ENCODE measurements at regions not wholly inside any gene's neighbourhood (a gene's known extent, or its start where the extent isn't known, plus 50 kb on each side); places are given as distances from the start of the nearest gene placed in this dataset.

GRCh38 chr5:27548484-27548883 lies 510.1 kb upstream of the CDH9 start:
- H3K4me3 Mint-ChIP-seq = no peak overlapping the region
- ATAC-seq (no peak), DNase-seq (no peak)
- no peak overlapping the region for H3K27ac Mint-ChIP-seq
- no peaks in the 10 kb centered on the region for H3K27me3 Mint-ChIP-seq
- no peaks in the 10 kb centered on the region for H3K36me3 Mint-ChIP-seq (ENCODE audit: low read depth)
- H3K4me1 Mint-ChIP-seq = no peaks in the 10 kb centered on the region
- H3K9me3 ChIP-seq (ENCODE audit: control insufficient read depth, low read length, poor library complexity, severe bottlenecking) = no peaks in the 10 kb centered on the region

DNA sequence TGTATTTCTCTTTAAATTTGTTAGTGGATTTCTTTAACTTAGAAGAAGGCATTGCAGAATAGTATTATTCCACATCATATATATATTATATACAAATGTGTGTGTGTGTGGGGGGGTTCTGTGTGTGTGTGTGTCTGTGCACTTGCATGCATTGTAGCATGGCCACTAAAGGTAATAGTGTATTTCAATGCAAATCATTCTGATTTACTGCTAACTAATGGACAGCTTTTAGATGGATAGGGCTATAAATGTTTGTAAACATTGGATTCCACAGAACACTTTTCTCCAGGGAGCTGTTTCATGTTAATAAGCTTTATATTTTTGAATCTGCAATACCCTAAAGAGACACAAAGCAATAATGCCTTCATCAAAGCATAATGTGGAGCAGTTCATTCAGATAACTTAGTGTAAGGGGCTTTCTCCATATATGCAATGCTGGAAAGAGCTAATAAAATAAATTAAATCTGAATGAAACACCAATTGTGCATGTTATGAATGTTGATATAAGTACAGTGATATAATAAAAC lies 496.7 kb upstream of the CDH9 start:
- no peaks in the 10 kb centered on the region for H3K9me3 ChIP-seq (ENCODE audit: control insufficient read depth, low read length, poor library complexity, severe bottlenecking)
- H3K27ac Mint-ChIP-seq = no peak overlapping the region
- DNase-seq (no peak), ATAC-seq (no peak)
- no peaks in the 10 kb centered on the region for H3K36me3 Mint-ChIP-seq (ENCODE audit: low read depth)
- H3K4me1 Mint-ChIP-seq = no peaks in the 10 kb centered on the region
- H3K4me3 Mint-ChIP-seq = no peak overlapping the region
- no peaks in the 10 kb centered on the region for H3K27me3 Mint-ChIP-seq

GRCh38 chr5:27532305-27532704 lies 493.9 kb upstream of the CDH9 start:
- H3K27me3 Mint-ChIP-seq = no peaks in the 10 kb centered on the region
- no peak for ATAC-seq
- no peak for DNase-seq
- H3K36me3 Mint-ChIP-seq (ENCODE audit: low read depth) = no peaks in the 10 kb centered on the region
- no peaks in the 10 kb centered on the region for H3K4me1 Mint-ChIP-seq
- no peak overlapping the region for H3K4me3 Mint-ChIP-seq
- H3K27ac Mint-ChIP-seq = no peak overlapping the region
- H3K9me3 ChIP-seq (ENCODE audit: control insufficient read depth, low read length, poor library complexity, severe bottlenecking) = no peaks in the 10 kb centered on the region

GRCh38 chr5:27524515-27524914 lies 486.1 kb upstream of the CDH9 start:
- H3K9me3 ChIP-seq (ENCODE audit: control insufficient read depth, low read length, poor library complexity, severe bottlenecking) = no peaks in the 10 kb centered on the region
- Mint-ChIP-seq H3K4me3 (no peak overlapping the region), H3K27ac (no peak overlapping the region), H3K36me3 (ENCODE audit: low read depth) (no peaks in the 10 kb centered on the region), H3K4me1 (no peaks in the 10 kb centered on the region), H3K27me3 (no peaks in the 10 kb centered on the region)
- DNase-seq (no peak), ATAC-seq (no peak)

- H3K4me1 Mint-ChIP-seq = no peaks in the 10 kb centered on the region
- no peak overlapping the region for H3K27ac Mint-ChIP-seq
Observed at GRCh38 chr5:27523629-27524028, 485.2 kb upstream of the CDH9 start.

DNA sequence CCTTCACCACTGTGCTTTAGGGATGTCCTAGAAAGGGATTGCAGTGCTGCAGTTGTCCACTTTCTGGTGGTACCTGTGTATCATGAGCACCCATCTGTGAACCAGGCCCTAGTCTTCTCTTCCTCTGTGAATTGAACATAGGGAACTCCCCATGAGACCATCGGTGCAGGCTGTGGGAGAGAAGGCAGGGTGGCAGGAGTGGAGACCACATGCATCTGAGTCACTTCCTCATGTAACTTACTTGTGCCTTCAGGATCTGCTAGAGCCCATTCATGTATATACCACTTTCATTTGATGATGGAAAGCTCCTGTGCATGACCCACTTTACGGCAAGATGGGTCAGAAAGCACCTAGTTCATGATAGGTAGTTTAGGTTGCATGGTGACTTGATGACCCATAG lies 478.1 kb upstream of the CDH9 start:
- no peak overlapping the region for H3K27ac Mint-ChIP-seq
- H3K4me1 Mint-ChIP-seq = no peaks in the 10 kb centered on the region
- no peaks in the 10 kb centered on the region for H3K9me3 ChIP-seq (ENCODE audit: control insufficient read depth, low read length, poor library complexity, severe bottlenecking)
- no peaks in the 10 kb centered on the region for H3K36me3 Mint-ChIP-seq (ENCODE audit: low read depth)
- no peak overlapping the region for H3K4me3 Mint-ChIP-seq
- no peaks in the 10 kb centered on the region for H3K27me3 Mint-ChIP-seq
- DNase-seq (no peak), ATAC-seq (no peak)

More at GRCh38 chr5:27523629-27524028, 485.2 kb upstream of the CDH9 start:
- Mint-ChIP-seq H3K36me3 (ENCODE audit: low read depth) (no peaks in the 10 kb centered on the region), H3K27me3 (no peaks in the 10 kb centered on the region), H3K4me3 (no peak overlapping the region)
- ATAC-seq (no peak), DNase-seq (no peak)
- H3K9me3 ChIP-seq (ENCODE audit: control insufficient read depth, low read length, poor library complexity, severe bottlenecking) = no peaks in the 10 kb centered on the region

GRCh38 chr5:27511061-27511460 lies 472.7 kb upstream of the CDH9 start:
- no peaks in the 10 kb centered on the region for H3K9me3 ChIP-seq (ENCODE audit: control insufficient read depth, low read length, poor library complexity, severe bottlenecking)
- Mint-ChIP-seq H3K4me3 (no peak overlapping the region), H3K27me3 (no peaks in the 10 kb centered on the region), H3K27ac (no peak overlapping the region), H3K4me1 (no peaks in the 10 kb centered on the region), H3K36me3 (ENCODE audit: low read depth) (no peaks in the 10 kb centered on the region)
- ATAC-seq (no peak), DNase-seq (no peak)

- DNase-seq = no peak
- ATAC-seq = no peak
Observed at GRCh38 chr5:27503813-27504212, 465.4 kb upstream of the CDH9 start.

DNA sequence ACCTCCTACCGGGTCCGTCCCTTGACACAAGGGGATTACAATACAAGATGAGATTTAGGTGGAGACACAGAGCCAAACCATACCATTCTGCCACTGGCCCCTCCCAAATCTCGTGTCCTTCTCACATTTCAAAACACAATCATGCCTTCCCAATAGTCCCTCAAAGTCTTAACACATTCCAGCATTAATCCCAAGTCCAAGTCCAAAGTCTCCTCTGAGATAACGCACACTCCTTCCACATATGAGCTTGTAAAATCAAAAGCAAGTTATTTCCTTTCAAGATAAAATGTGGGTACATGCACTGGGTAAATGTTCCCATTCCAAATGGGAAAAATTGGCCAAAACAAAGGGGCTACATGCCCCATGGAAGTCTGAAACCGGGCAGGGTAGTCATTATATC lies 463.9 kb upstream of the CDH9 start:
- DNase-seq = no peak
- H3K27me3 Mint-ChIP-seq = no peaks in the 10 kb centered on the region
- H3K27ac Mint-ChIP-seq = no peak overlapping the region
- no peak overlapping the region for H3K4me3 Mint-ChIP-seq
- no peaks in the 10 kb centered on the region for H3K36me3 Mint-ChIP-seq (ENCODE audit: low read depth)
- H3K4me1 Mint-ChIP-seq = no peaks in the 10 kb centered on the region
- no peak for ATAC-seq
- H3K9me3 ChIP-seq (ENCODE audit: control insufficient read depth, low read length, poor library complexity, severe bottlenecking) = no peaks in the 10 kb centered on the region

More at GRCh38 chr5:27503813-27504212, 465.4 kb upstream of the CDH9 start:
- H3K9me3 ChIP-seq (ENCODE audit: control insufficient read depth, low read length, poor library complexity, severe bottlenecking) = no peaks in the 10 kb centered on the region
- no peaks in the 10 kb centered on the region for H3K27me3 Mint-ChIP-seq
- H3K4me1 Mint-ChIP-seq = no peaks in the 10 kb centered on the region
- no peak overlapping the region for H3K4me3 Mint-ChIP-seq
- no peaks in the 10 kb centered on the region for H3K36me3 Mint-ChIP-seq (ENCODE audit: low read depth)
- H3K27ac Mint-ChIP-seq = no peak overlapping the region

GRCh38 chr5:27497491-27497890 lies 459.1 kb upstream of the CDH9 start:
- no peaks in the 10 kb centered on the region for H3K27me3 Mint-ChIP-seq
- no peaks in the 10 kb centered on the region for H3K9me3 ChIP-seq (ENCODE audit: control insufficient read depth, low read length, poor library complexity, severe bottlenecking)
- ATAC-seq (no peak), DNase-seq (no peak)
- no peak overlapping the region for H3K4me3 Mint-ChIP-seq
- H3K4me1 Mint-ChIP-seq = no peaks in the 10 kb centered on the region
- H3K27ac Mint-ChIP-seq = no peak overlapping the region
- H3K36me3 Mint-ChIP-seq (ENCODE audit: low read depth) = no peaks in the 10 kb centered on the region

- no peaks in the 10 kb centered on the region for H3K9me3 ChIP-seq (ENCODE audit: control insufficient read depth, low read length, poor library complexity, severe bottlenecking)
- ATAC-seq (no peak), DNase-seq (no peak)
- Mint-ChIP-seq H3K36me3 (ENCODE audit: low read depth) (no peaks in the 10 kb centered on the region), H3K4me1 (no peaks in the 10 kb centered on the region), H3K27ac (no peak overlapping the region), H3K4me3 (no peak overlapping the region), H3K27me3 (no peaks in the 10 kb centered on the region)
Observed at GRCh38 chr5:27494887-27495286, 456.5 kb upstream of the CDH9 start.

DNA sequence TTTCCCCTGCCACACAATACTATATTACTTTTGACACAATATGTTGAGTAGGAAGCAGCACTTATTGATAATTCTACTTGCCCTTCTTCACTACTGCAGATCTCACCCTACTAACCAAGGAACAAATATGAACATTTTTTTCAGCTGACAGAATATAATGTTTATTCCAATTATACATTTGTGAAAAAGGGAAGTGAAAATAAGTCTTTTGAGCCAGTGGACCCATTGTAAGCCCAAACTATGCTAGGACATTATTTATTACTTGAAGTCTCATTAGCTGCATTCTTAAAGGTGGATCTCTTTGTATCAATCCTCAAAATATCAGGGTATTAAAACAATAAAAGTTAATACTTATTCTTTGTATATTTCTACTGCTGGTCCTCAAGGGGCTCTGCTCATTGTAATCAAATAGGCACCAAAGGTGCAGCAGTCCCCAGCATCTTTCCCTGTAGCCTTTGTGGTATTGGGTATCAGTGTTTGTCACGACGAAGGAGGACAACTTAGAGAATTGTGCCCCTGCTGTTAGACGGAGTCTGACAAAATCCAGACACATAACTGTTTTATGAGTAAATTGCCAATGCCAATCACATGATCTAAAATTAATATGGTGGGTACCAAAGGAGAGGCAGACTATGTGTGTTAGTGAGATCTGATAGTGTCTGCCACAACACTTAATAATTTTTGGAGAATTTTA lies 453.5 kb upstream of the CDH9 start:
- H3K4me3 Mint-ChIP-seq = no peak overlapping the region
- DNase-seq = no peak
- H3K36me3 Mint-ChIP-seq (ENCODE audit: low read depth) = no peaks in the 10 kb centered on the region
- no peak for ATAC-seq
- no peaks in the 10 kb centered on the region for H3K27me3 Mint-ChIP-seq
- H3K4me1 Mint-ChIP-seq = no peaks in the 10 kb centered on the region
- H3K9me3 ChIP-seq (ENCODE audit: control insufficient read depth, low read length, poor library complexity, severe bottlenecking) = no peaks in the 10 kb centered on the region
- no peak overlapping the region for H3K27ac Mint-ChIP-seq

- no peaks in the 10 kb centered on the region for H3K27me3 Mint-ChIP-seq
- ATAC-seq = no peak
- DNase-seq = no peak
- H3K9me3 ChIP-seq (ENCODE audit: control insufficient read depth, low read length, poor library complexity, severe bottlenecking) = no peaks in the 10 kb centered on the region
- H3K4me3 Mint-ChIP-seq = no peak overlapping the region
- H3K4me1 Mint-ChIP-seq = no peaks in the 10 kb centered on the region
- H3K27ac Mint-ChIP-seq = no peak overlapping the region
- H3K36me3 Mint-ChIP-seq (ENCODE audit: low read depth) = no peaks in the 10 kb centered on the region
Observed at GRCh38 chr5:27491047-27491446, 452.7 kb upstream of the CDH9 start.

- Mint-ChIP-seq H3K27ac (no peak overlapping the region), H3K36me3 (ENCODE audit: low read depth) (no peaks in the 10 kb centered on the region), H3K27me3 (no peaks in the 10 kb centered on the region), H3K4me3 (no peak overlapping the region), H3K4me1 (no peaks in the 10 kb centered on the region)
- ATAC-seq (no peak), DNase-seq (no peak)
- no peaks in the 10 kb centered on the region for H3K9me3 ChIP-seq (ENCODE audit: control insufficient read depth, low read length, poor library complexity, severe bottlenecking)
Observed at GRCh38 chr5:27489701-27490100, 451.3 kb upstream of the CDH9 start.
